GM21786 (cell line): ENCODE measurements at regions not wholly inside any gene's neighbourhood (a gene's known extent, or its start where the extent isn't known, plus 50 kb on each side); places are given as distances from the start of the nearest gene placed in this dataset.
"Not testable (repeated sequence)": the region's sequence is repeated elsewhere in the genome, so short reads cannot be mapped to it uniquely, and the experiment has no call there.

Experiments used
- ATAC-seq: cut with Tn5 transposase; IDR thresholded peaks from one replicate; pipeline ENCODE4 v1.9.1; 2021; ENCODE audit not compliant: unreplicated experiment

GRCh38 chr1:81179242-81179641, 621.5 kb upstream of the ADGRL2 start:
- no peak for ATAC-seq

- ATAC-seq, result not testable (repeated sequence)
Measured at GRCh38 chr1:81178431-81179093, 622.2 kb upstream of the ADGRL2 start.

- no peak for ATAC-seq
Measured at GRCh38 chr1:81174811-81175476, 625.8 kb upstream of the ADGRL2 start.

GRCh38 chr1:81174052-81174451, 626.7 kb upstream of the ADGRL2 start:
- ATAC-seq, result no peak

GRCh38 chr1:81172483-81172882, 628.3 kb upstream of the ADGRL2 start:
- no peak for ATAC-seq

GRCh38 chr1:81170721-81171120, 630.0 kb upstream of the ADGRL2 start:
- no peak for ATAC-seq

- ATAC-seq, result no peak
Measured at GRCh38 chr1:81165963-81166362, 634.8 kb upstream of the ADGRL2 start.

GRCh38 chr1:81160696-81161095, 640.0 kb upstream of the ADGRL2 start:
- ATAC-seq, result no peak

- no peak for ATAC-seq
Measured at GRCh38 chr1:81158592-81158991, 642.1 kb upstream of the ADGRL2 start.

GRCh38 chr1:81157686-81158085, 643.0 kb upstream of the ADGRL2 start:
- no peak for ATAC-seq

- ATAC-seq, result no peak
Measured at GRCh38 chr1:81156887-81157286, 643.8 kb upstream of the ADGRL2 start.

- no peak for ATAC-seq
Measured at GRCh38 chr1:81155131-81155530, 645.6 kb upstream of the ADGRL2 start.

GRCh38 chr1:81151206-81151605, 649.5 kb upstream of the ADGRL2 start:
- ATAC-seq, result no peak

GRCh38 chr1:81149649-81150325, 650.9 kb upstream of the ADGRL2 start:
- ATAC-seq, result no peak

GRCh38 chr1:81144240-81144825, 656.4 kb upstream of the ADGRL2 start:
- no peak for ATAC-seq

GRCh38 chr1:81142099-81142826, 658.5 kb upstream of the ADGRL2 start:
- ATAC-seq, result no peak

GRCh38 chr1:81135524-81135923, 665.2 kb upstream of the ADGRL2 start:
- no peak for ATAC-seq

- ATAC-seq, result no peak
Measured at GRCh38 chr1:81129776-81130175, 671.0 kb upstream of the ADGRL2 start.

- ATAC-seq, result no peak
Measured at GRCh38 chr1:81129366-81129765, 671.4 kb upstream of the ADGRL2 start.

- no peak for ATAC-seq
Measured at GRCh38 chr1:81128079-81128478, 672.7 kb upstream of the ADGRL2 start.

GRCh38 chr1:81126989-81127581, 673.6 kb upstream of the ADGRL2 start:
- ATAC-seq, result no peak
